HFF-Myc (cell line): ENCODE measurements at regions not wholly inside any gene's neighbourhood (a gene's known extent, or its start where the extent isn't known, plus 50 kb on each side); places are given as distances from the start of the nearest gene placed in this dataset.

Experiments used
- DNase-seq: peaks from one replicate; pipeline ENCODE4 v3.0.0-alpha.2; 2011; ENCODE audit warnings: low read depth; ENCODE audit errors: extremely low read depth
- H3K4me3 ChIP-seq: replicated peaks from 2 replicates; pipeline ENCODE4 v1.5.1; 2011; ENCODE audit warnings: low read depth, mild to moderate bottlenecking, control low read depth, low read length
- CTCF ChIP-seq: IDR thresholded peaks from 2 replicates; pipeline ENCODE4 v1.5.1; 2012; ENCODE audit warnings: mild to moderate bottlenecking, low read depth, low read length, control low read depth; ENCODE audit errors: missing control alignments

- no peak for TF ChIP-seq CTCF
- H3K4me3 ChIP-seq: no peak overlapping the region
- DNase-seq: no peak
Observed at GRCh38 chr5:71910741-71911140, 191.7 kb downstream of the CARTPT start.

- DNase-seq: no peak
- H3K4me3 ChIP-seq: no peak overlapping the region
- TF ChIP-seq CTCF: no peak
Observed at GRCh38 chr5:71912021-71912420, 192.9 kb downstream of the CARTPT start.

GRCh38 chr5:71914281-71914680 lies 193.0 kb upstream of the MAP1B start:
- H3K4me3 ChIP-seq: no peak overlapping the region
- TF ChIP-seq CTCF: no peak
- no peak for DNase-seq

GRCh38 chr5:71922584-71923106 lies 184.6 kb upstream of the MAP1B start:
- DNase-seq: no peak
- no peak overlapping the region for H3K4me3 ChIP-seq
- no peak for TF ChIP-seq CTCF

GRCh38 chr5:71923755-71924154 lies 183.5 kb upstream of the MAP1B start:
- H3K4me3 ChIP-seq: no peak overlapping the region
- TF ChIP-seq CTCF: no peak
- DNase-seq: no peak

GRCh38 chr5:71924325-71924724 lies 182.9 kb upstream of the MAP1B start:
- no peak for DNase-seq
- no peak for TF ChIP-seq CTCF
- H3K4me3 ChIP-seq: no peak overlapping the region

- no peak for DNase-seq
- H3K4me3 ChIP-seq: no peak overlapping the region
- TF ChIP-seq CTCF: no peak
Observed at GRCh38 chr5:71924980-71925379, 182.3 kb upstream of the MAP1B start.
